ENCODE measurements at regions not wholly inside any gene's neighbourhood (a gene's known extent, or its start where the extent isn't known, plus 50 kb on each side); places are given as distances from the start of the nearest gene placed in this dataset.

GRCh38 chr11:19389787-19390303 is 149.1 kb upstream of the E2F8 start:
- Histone ChIP-seq H3K27me3 (replicated peaks; ENCODE audit: control insufficient read depth, insufficient read depth, low read length) (no peaks in the 10 kb centered on the region), H3K36me3 (ENCODE audit: control insufficient read depth, insufficient read depth, low read length) (no peaks in the 10 kb centered on the region), H3K4me3 (replicated peaks; ENCODE audit: low read depth, low read length) (no peak overlapping the region)
- TF ChIP-seq, protein P1, sequence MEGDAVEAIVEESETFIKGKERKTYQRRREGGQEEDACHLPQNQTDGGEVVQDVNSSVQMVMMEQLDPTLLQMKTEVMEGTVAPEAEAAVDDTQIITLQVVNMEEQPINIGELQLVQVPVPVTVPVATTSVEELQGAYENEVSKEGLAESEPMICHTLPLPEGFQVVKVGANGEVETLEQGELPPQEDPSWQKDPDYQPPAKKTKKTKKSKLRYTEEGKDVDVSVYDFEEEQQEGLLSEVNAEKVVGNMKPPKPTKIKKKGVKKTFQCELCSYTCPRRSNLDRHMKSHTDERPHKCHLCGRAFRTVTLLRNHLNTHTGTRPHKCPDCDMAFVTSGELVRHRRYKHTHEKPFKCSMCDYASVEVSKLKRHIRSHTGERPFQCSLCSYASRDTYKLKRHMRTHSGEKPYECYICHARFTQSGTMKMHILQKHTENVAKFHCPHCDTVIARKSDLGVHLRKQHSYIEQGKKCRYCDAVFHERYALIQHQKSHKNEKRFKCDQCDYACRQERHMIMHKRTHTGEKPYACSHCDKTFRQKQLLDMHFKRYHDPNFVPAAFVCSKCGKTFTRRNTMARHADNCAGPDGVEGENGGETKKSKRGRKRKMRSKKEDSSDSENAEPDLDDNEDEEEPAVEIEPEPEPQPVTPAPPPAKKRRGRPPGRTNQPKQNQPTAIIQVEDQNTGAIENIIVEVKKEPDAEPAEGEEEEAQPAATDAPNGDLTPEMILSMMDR (IDR thresholded peaks at IDR 0.05; ENCODE audit: insufficient read depth, low read length, poor library complexity, severe bottlenecking): no peak
- no peak for DNase-seq (ENCODE audit: extremely low read depth, insufficient read length)

DNA sequence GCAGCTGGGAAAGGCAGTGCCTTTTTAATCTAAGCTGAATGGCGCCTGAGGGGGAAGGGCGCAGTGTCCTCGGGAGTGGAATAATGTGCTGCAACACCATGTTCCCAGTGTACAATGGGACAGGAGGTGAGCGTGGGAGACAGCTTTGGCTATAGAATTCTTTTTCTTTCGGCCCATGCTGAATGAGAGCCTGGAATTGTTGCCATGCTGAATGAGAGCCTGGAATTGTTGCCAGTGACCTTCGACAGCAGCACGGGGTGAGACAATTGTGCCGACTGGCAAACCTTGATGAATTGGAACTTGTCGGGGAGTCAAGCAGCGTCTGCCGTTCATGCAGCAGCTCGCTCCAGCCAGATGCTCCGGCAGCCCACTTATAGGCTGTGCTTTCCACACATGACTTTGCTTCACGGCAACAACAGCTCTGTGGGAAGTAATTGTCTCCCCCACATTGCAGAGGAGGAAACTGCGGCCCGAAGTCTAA is 141.4 kb upstream of the E2F8 start:
- no peak overlapping the region for H3K4me3 ChIP-seq (replicated peaks; ENCODE audit: low read depth, low read length)
- no peak for DNase-seq (ENCODE audit: extremely low read depth, insufficient read length)
- no peaks in the 10 kb centered on the region for H3K27me3 ChIP-seq (replicated peaks; ENCODE audit: control insufficient read depth, insufficient read depth, low read length)
- H3K36me3 ChIP-seq (ENCODE audit: control insufficient read depth, insufficient read depth, low read length): no peaks in the 10 kb centered on the region
- TF ChIP-seq, protein P1 (IDR thresholded peaks at IDR 0.05; ENCODE audit: insufficient read depth, low read length, poor library complexity, severe bottlenecking): no peak

GRCh38 chr11:19380375-19380774 is 139.6 kb upstream of the E2F8 start:
- H3K4me3 ChIP-seq (replicated peaks; ENCODE audit: low read depth, low read length): no peak overlapping the region
- no peaks in the 10 kb centered on the region for H3K27me3 ChIP-seq (replicated peaks; ENCODE audit: control insufficient read depth, insufficient read depth, low read length)
- DNase-seq (ENCODE audit: extremely low read depth, insufficient read length): no peak
- H3K36me3 ChIP-seq (ENCODE audit: control insufficient read depth, insufficient read depth, low read length): no peaks in the 10 kb centered on the region
- TF ChIP-seq, protein P1 (IDR thresholded peaks at IDR 0.05; ENCODE audit: insufficient read depth, low read length, poor library complexity, severe bottlenecking): no peak

- Histone ChIP-seq H3K27me3 (replicated peaks; ENCODE audit: control insufficient read depth, insufficient read depth, low read length) (no peaks in the 10 kb centered on the region), H3K36me3 (ENCODE audit: control insufficient read depth, insufficient read depth, low read length) (no peaks in the 10 kb centered on the region), H3K4me3 (replicated peaks; ENCODE audit: low read depth, low read length) (no peak overlapping the region)
- TF ChIP-seq, protein P1 (IDR thresholded peaks at IDR 0.05; ENCODE audit: insufficient read depth, low read length, poor library complexity, severe bottlenecking): no peak
- no peak for DNase-seq (ENCODE audit: extremely low read depth, insufficient read length)
Measured at GRCh38 chr11:19379465-19379864, 138.7 kb upstream of the E2F8 start.

DNA sequence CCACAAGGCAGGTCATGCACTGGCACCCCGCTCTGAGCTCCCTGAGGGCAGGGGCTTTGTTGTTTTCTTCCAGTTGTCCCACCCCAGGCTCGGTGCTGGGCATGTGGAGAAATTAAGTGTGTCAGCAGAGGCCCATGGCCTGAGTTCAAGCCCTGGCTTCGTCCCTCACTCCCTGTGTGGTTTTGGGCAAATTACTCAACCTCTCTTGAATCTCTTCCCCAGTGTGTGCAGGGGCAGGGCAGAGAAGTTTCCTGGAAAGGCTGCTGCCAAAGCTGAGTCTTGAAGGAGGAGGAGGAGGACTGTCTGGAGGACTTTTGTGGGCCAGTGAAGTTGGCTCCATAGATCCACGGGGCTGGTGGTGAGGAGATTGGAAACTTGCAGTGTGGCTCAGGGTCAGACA is 138.1 kb upstream of the E2F8 start:
- no peak for DNase-seq (ENCODE audit: extremely low read depth, insufficient read length)

More for the DNA sequence above, 138.1 kb upstream of the E2F8 start:
- Histone ChIP-seq H3K4me3 (replicated peaks; ENCODE audit: low read depth, low read length) (no peak overlapping the region), H3K27me3 (replicated peaks; ENCODE audit: control insufficient read depth, insufficient read depth, low read length) (no peaks in the 10 kb centered on the region), H3K36me3 (ENCODE audit: control insufficient read depth, insufficient read depth, low read length) (no peaks in the 10 kb centered on the region)
- TF ChIP-seq, protein P1 (IDR thresholded peaks at IDR 0.05; ENCODE audit: insufficient read depth, low read length, poor library complexity, severe bottlenecking): no peak
